Ishikawa (cell line): ENCODE measurements at regions not wholly inside any gene's neighbourhood (a gene's known extent, or its start where the extent isn't known, plus 50 kb on each side); places are given as distances from the start of the nearest gene placed in this dataset.

ENCODE experiments used
- CEBPB ChIP-seq: IDR thresholded peaks from 2 replicates; pipeline ENCODE4 v1.6.1; 2012
- CREB1 ChIP-seq: IDR thresholded peaks from 2 replicates; pipeline ENCODE4 v1.6.1; 2012; ENCODE audit warnings: low read depth
- EGR1 ChIP-seq: IDR thresholded peaks from 2 replicates; pipeline ENCODE4 v1.6.1; 2012
- EP300 ChIP-seq: IDR thresholded peaks from 2 replicates; pipeline ENCODE4 v1.6.1; 2012; ENCODE audit warnings: borderline replicate concordance
- FOXM1 ChIP-seq: IDR thresholded peaks from 2 replicates; pipeline ENCODE4 v1.6.1; 2012; ENCODE audit warnings: low read depth, borderline replicate concordance
- NFIC ChIP-seq: IDR thresholded peaks from 2 replicates; pipeline ENCODE4 v1.6.1; 2012
- RAD21 ChIP-seq: IDR thresholded peaks from 2 replicates; pipeline ENCODE4 v1.6.1; 2012; ENCODE audit warnings: low read depth
- TAF1 ChIP-seq: IDR thresholded peaks from 2 replicates; pipeline ENCODE4 v1.6.1; 2012; ENCODE audit warnings: low read depth, mild to moderate bottlenecking
- TCF12 ChIP-seq: IDR thresholded peaks from 2 replicates; pipeline ENCODE4 v1.6.1; 2012; ENCODE audit warnings: low read depth
- TEAD4 ChIP-seq: IDR thresholded peaks from 2 replicates; pipeline ENCODE4 v1.6.1; 2012
- YY1 ChIP-seq: IDR thresholded peaks from 2 replicates; pipeline ENCODE4 v1.6.1; 2012; ENCODE audit warnings: low read depth
- ZBTB7A ChIP-seq: IDR thresholded peaks from 2 replicates; pipeline ENCODE4 v1.6.1; 2012; ENCODE audit warnings: low read depth
- TF ChIP-seq, protein P1 (sequence below): IDR thresholded peaks from 2 replicates; pipeline ENCODE4 v1.6.1; 2012
- TF ChIP-seq, protein P2 (sequence below): IDR thresholded peaks from 2 replicates; pipeline ENCODE4 v1.6.1; 2012
- TF ChIP-seq, protein P3 (sequence below): IDR thresholded peaks from 2 replicates; pipeline ENCODE4 v1.6.1; 2012; ENCODE audit warnings: low read depth, mild to moderate bottlenecking

GRCh38 chr6:166777096-166777630 lies 150.1 kb upstream of the RPS6KA2 start:
- TF ChIP-seq CREB1 = no peak
- no peak for TF ChIP-seq TAF1
- TF ChIP-seq YY1 = no peak
- TF ChIP-seq, protein P1, sequence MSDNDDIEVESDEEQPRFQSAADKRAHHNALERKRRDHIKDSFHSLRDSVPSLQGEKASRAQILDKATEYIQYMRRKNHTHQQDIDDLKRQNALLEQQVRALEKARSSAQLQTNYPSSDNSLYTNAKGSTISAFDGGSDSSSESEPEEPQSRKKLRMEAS = no peak
- no peak for TF ChIP-seq TCF12
- TF ChIP-seq EGR1 = no peak
- TF ChIP-seq, protein P2, sequence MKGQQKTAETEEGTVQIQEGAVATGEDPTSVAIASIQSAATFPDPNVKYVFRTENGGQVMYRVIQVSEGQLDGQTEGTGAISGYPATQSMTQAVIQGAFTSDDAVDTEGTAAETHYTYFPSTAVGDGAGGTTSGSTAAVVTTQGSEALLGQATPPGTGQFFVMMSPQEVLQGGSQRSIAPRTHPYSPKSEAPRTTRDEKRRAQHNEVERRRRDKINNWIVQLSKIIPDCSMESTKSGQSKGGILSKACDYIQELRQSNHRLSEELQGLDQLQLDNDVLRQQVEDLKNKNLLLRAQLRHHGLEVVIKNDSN = no peak

- TF ChIP-seq YY1 (no peak), RAD21 (no peak), FOXM1 (no peak), CREB1 (no peak), TEAD4 (no peak), EGR1 (no peak), NFIC (no peak), EP300 (no peak), TAF1 (no peak), TCF12 (no peak), CEBPB (no peak), ZBTB7A (no peak)
- TF ChIP-seq, protein P2 = no peak
- TF ChIP-seq, protein P1 = no peak
- TF ChIP-seq, protein P3, sequence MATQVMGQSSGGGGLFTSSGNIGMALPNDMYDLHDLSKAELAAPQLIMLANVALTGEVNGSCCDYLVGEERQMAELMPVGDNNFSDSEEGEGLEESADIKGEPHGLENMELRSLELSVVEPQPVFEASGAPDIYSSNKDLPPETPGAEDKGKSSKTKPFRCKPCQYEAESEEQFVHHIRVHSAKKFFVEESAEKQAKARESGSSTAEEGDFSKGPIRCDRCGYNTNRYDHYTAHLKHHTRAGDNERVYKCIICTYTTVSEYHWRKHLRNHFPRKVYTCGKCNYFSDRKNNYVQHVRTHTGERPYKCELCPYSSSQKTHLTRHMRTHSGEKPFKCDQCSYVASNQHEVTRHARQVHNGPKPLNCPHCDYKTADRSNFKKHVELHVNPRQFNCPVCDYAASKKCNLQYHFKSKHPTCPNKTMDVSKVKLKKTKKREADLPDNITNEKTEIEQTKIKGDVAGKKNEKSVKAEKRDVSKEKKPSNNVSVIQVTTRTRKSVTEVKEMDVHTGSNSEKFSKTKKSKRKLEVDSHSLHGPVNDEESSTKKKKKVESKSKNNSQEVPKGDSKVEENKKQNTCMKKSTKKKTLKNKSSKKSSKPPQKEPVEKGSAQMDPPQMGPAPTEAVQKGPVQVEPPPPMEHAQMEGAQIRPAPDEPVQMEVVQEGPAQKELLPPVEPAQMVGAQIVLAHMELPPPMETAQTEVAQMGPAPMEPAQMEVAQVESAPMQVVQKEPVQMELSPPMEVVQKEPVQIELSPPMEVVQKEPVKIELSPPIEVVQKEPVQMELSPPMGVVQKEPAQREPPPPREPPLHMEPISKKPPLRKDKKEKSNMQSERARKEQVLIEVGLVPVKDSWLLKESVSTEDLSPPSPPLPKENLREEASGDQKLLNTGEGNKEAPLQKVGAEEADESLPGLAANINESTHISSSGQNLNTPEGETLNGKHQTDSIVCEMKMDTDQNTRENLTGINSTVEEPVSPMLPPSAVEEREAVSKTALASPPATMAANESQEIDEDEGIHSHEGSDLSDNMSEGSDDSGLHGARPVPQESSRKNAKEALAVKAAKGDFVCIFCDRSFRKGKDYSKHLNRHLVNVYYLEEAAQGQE = no peak
Observed at GRCh38 chr6:166776571-166776970, 149.5 kb upstream of the RPS6KA2 start.

DNA sequence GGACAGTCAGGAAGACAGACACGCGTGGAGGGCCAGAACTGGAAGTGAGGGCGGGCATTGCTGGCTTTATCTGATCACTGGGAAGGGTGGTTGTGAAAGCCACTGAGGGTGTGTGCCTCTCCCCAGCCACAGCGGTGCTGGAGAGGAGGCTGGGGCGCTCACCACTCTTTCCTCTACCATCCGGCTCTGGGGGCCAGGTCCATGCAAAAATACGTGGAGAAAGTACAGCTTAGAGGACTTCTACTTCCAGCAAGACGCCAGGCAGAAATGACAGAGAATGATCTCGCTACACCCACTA lies 148.8 kb upstream of the RPS6KA2 start:
- TF ChIP-seq EP300 = no peak

DNA sequence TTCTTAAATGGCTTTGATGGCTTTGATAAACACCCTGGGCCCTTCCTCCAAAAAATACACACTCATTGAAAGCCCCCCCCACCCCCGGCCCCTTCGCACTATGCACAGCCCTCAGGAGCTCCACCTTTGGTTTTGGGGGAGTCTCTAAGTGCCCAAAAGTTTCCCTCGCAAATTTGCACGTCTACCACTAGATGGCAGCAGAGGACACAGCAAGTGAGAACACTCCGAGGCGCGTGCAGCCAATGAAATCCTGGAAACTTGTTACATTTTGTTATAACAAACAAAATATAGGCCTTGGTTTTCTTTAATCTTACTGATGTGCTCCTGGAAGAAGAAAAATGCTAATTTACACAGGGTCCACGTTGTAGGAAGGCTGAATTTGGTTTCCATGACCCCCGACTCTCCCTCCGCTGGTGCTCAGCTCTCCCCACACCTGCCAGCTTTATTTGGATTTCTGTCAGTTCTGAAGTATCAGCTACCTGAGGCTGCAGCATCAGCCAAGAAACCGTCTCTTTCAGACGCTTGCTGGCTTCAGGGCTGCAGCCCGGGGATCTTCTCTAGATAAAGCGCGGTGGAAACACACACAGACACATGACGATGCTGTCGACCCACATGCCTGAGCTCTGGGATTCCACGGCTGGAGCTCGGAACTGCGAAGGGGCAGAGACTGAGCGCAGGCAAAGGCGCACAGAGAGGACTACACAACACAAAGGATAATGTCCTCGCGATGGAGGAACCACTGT lies 148.3 kb upstream of the RPS6KA2 start:
- TF ChIP-seq, protein P2 = no peak
- TF ChIP-seq TAF1 (no peak), EP300 (no peak), RAD21 (peak; percentile 91), TCF12 (no peak)

DNA sequence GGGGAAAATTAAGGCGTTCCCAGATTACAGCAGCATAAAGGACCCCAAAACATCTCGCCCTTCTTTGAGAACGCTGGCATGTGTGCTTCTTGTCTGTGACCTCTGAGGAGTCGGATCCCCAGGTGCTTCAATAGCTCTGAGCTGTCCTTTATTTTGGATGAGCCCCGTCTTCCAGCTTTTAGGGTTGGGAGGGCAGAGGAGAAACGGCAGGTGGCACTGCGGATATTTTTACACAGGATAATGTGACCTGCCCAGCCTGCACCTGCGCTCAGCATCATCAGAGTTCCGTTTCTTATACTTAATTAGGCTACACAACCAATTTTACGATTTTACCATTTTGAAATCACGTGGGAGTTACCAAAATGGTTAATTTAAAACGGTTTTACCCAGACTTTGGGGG lies 147.7 kb upstream of the RPS6KA2 start:
- TF ChIP-seq, protein P2 = no peak
- TF ChIP-seq TCF12 = no peak
- no peak for TF ChIP-seq EGR1
- TF ChIP-seq CEBPB = no peak
- no peak for TF ChIP-seq NFIC
- no peak for TF ChIP-seq EP300
- no peak for TF ChIP-seq FOXM1
- TF ChIP-seq RAD21 = no peak
- no peak for TF ChIP-seq YY1
- TF ChIP-seq CREB1 = no peak

DNA sequence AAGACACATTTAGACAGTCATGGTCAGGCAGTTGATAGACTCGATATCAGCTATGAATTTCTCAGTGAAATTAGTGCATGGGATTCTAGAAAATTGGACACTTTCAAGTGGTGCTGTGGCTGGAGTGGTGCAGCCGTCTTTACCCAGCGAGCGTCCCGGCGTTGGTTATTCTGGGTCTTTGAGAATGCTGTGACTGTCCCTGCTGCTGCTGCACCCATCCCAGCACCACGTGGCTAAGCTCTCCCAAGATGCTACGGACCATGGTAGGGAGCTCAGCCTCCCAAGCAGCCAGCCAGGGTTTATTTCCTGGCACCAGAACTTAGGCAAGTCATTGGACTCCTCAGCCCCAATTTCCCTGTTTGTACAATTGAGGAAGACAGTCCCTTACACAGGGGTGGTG lies 147.2 kb upstream of the RPS6KA2 start:
- TF ChIP-seq FOXM1 (no peak), EGR1 (no peak), TAF1 (no peak), YY1 (no peak), RAD21 (no peak), EP300 (no peak), TEAD4 (no peak), NFIC (no peak), CEBPB (no peak), ZBTB7A (no peak), CREB1 (no peak), TCF12 (no peak)
- TF ChIP-seq, protein P1 = no peak
- TF ChIP-seq, protein P3 = no peak
- TF ChIP-seq, protein P2 = no peak
